Left cardiac atrium (tissue), 4 donors: ENCODE measurements at regions not wholly inside any gene's neighbourhood (a gene's known extent, or its start where the extent isn't known, plus 50 kb on each side); places are given as distances from the start of the nearest gene placed in this dataset.
A peak's percentile ranks its signal among the peaks of the same experiment; 100 is the strongest.
"Not testable (repeated sequence)": the region's sequence is repeated elsewhere in the genome, so short reads cannot be mapped to it uniquely, and the experiment has no call there.

Experiments used
- ATAC-seq, 2 donors: fragments of 200-7000 bp; cut with Tn5 transposase; one replicate each; pipeline ENCODE4 v1.9.1; 2020; ENCODE audit warnings: mild to moderate bottlenecking in 2 of 2, moderate library complexity in 2 of 2
- DNase-seq: peaks from one replicate; pipeline ENCODE4 v3.0.0-alpha.2; 2020
- intact Hi-C, 2 donors: fragments of 100-400 bp; cut with DNase I; formaldehyde crosslinking; loops; one replicate each; pipeline versions ENCODE4 v1.14.1 to v1.15.1; 2022 to 2023
- donor health status: DM: no; HTN: yes; CAD: no.
- donor health status: DM: no; HTN: yes; CAD: no; lungs with severe emphysema.
- donor health status: DM: yes; HTN: yes; CAD: no.
- donor health status: Dilated cardiomyopathy.

DNA sequence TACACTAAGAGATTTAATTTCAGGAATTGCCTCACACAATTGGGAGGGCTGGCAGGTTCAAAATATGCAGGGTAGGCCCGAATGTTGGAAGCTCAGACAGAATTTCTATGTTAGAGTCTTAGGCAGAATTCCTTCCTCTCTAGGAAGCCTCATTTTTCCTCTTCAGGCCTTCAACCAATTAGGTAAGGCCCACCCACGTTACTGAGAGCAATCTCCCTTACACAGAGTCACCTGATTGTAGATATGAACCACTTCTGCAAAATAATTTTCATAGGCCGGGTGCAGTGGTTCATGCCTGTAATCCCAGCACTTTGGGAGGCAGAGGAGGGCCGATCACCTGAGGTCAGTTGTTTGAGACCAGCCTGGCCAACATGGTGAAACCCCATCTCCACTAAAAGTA lies 50.2 kb upstream of the HIVEP1 start:
- ATAC-seq = no peak
- intact Hi-C loops = no loop called here
- no peak for DNase-seq

DNA sequence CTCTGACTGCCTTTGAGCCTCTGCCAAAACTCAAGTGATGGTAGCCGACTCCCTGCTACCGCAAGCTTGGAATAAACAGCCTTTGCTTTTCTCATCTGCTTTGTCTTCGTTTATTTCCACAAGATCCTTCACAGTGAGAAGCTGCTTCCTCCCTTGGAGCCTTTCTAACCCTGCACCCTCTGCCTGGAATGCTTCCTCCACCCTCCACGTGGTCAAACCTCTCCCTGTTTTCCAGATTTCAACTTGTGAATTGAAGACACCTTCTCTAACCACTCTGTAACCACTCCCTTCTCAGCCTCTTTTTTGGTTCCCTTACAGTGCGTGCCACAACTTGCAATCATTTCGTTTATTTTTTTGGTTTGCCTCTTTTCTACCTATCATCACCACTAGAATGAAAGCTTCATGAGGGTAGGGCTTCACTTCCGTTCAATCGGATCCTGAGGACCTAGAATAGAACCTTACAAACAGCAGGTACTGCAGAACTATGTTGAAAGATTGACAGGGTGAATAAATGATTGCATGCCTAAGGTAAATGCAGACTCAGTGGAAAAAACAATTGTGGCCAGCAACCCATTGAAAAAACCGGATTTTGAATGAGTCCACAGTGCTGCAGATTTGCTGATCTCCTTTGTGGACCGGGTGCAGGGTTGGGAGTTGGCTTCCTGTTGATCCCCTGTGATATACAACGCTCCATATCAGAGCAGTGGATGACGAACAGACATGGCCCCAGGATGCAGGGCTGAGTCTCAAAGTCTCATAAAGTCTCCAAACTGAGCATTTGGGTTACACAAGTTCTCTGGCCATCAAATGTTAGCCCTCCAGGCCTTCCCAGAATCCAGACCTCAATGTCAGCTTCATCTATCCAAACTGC lies 51.0 kb upstream of the HIVEP1 start:
- DNase-seq (no peak), ATAC-seq (peak in 1 of 2 donors; percentile 17)
- intact Hi-C loops = no loop called here

DNA sequence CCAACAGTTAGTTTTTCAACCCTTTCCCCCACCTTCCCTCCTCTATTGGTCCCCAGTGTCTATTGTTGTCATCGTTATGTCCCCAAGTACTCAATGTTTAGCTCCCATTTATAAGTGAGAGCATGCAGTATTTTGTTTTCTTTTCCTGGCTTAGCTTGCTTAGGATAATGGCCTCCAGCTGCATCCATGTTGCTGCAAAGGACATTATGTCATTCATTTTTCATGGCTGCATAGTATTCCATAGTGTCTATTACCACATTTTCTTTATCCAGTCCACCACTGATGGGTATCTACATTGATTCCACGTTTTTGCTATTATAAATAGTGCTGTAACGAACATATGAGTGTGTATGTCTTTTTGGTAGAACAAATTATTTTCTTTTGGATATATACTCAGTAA lies 55.3 kb upstream of the HIVEP1 start:
- no peak for ATAC-seq
- intact Hi-C loops = no loop called here
- no peak for DNase-seq

DNA sequence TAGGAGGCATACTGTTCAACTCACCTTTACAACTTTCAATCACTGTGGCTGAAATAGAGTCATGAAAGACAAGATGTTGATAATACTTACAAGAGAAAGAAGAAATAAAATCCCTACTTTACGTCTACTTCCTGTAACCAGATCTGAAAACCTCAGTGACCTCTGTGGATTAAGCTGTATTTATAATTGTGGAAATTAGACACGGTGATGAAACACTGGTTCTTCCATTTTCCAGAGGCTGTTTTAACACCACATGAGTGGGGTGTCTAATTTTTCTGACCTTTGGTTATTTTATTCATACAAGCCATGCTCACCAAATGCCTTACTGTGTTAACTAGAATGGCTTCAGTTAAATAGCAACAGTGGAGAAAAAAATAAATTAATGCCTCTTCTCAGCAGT lies 58.5 kb upstream of the HIVEP1 start:
- no peak for ATAC-seq
- DNase-seq = no peak
- intact Hi-C loops = no loop called here

DNA sequence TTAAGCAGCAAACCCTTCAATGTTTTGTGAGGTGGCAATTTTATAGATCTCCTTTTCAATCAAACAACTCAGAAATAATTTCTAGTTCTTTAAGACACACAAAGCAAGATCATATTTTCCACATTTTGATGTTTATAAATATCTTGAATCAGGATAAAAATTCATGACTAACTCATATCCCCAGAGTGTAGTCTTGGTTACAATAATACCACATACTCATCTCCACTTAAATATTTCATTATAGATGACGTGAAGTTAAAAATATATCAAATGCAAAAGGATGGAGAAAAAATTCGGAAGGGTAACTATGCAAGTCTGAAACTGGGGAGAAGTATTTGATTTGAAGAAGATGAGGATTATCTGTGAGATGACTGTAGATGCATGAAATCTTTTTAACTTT lies 59.8 kb upstream of the HIVEP1 start:
- ATAC-seq (no peak), DNase-seq (no peak)
- intact Hi-C loops = no loop called here

DNA sequence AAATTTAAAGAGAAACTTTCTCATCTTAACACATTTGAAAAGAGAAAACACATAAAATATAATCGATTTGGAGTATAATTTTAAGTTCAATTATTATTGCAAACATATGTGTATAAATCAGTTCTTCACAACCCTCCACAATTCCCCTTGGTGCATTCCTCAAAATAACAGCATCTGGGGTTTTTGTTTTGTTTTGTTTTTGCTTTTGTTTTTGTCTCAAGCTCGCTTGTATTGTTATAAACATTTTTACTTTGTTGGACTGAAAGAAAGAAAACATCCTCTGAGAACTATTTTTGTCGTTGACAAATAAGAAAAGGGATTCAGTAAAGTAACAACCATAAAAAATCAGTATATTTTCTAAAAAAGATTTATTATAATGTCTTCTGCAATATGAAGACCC lies 60.2 kb upstream of the HIVEP1 start:
- ATAC-seq (no peak), DNase-seq (no peak)
- intact Hi-C loops = no loop called here

DNA sequence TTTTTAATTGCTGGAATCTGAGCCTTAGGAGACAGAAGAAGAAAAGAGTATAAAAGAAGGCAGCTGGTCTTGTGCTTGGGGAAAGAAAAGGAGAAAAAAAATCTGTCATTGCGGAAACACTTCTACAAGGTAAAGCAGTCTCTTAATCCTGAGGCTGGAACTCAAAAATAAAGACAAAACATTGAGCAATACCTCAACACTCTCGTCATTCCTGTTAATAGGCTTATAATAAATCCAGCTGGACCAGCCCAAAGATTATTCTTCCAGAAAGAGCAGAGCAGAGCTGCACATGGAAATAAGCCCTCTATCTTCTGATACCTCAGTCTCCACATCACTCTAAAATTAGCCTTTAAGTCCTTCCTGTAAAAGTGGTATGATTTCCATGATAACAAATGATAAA lies 62.0 kb upstream of the HIVEP1 start:
- intact Hi-C loops = no loop called here
- DNase-seq (no peak), ATAC-seq (no peak)

DNA sequence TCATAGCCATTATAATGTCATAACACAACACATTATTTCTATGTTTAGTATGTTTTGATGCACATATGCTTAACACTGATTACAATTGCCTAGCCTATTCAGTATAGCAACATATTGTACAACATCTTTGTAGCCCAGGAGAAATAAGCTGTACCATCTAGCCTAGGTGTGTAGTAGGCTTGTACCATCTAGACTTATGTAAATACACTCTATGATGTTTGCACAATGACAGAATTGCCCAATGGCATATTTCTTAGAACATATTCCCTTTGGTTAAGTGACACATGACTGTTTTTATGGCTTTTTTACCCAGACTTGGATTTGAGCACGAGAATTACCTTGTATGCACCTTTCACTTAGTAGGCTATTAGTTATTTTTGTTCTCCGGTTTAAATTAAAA lies 64.5 kb upstream of the HIVEP1 start:
- no peak for DNase-seq
- intact Hi-C loops = no loop called here
- ATAC-seq = no peak

DNA sequence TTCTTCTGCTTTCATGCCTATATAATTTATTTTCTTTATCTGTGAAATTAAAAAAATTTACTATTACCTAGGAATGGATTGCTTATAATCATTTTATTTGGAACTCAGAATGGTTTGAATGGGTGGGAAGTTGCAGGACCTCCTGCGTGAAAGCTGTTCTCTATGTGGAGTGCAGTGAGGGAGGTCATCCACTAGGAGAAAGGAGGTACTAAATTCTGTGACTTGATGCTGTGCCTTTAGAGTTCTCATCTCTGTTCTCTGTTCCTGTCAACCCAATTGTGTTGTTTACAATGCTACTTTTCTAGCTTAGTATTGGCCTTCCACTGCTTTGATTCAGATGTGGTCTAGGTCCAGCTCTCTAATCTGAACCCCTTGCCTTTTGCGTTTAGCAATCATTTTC lies 65.0 kb upstream of the HIVEP1 start:
- ATAC-seq (no peak), DNase-seq (no peak)
- intact Hi-C loops = no loop called here

DNA sequence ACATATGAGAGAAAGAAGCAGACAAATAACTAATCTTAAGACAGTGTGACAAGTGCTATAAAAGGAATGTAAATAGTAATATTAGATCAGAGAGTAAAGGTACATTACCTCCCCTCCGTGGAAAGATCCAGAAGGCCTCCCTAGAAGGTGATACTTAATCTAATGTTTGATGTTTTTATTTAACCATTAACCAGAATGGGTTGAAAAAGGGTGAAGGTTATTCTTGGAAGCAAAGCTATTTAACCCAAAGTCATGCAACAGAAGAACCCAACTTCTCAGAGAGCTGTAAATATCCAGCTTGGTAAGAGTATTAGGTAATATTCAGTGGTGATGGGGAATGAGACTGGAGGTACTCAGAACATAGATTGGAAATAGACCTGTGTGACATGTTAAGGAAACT lies 68.0 kb upstream of the HIVEP1 start:
- DNase-seq (no peak), ATAC-seq (no peak)
- intact Hi-C loops = no loop called here

DNA sequence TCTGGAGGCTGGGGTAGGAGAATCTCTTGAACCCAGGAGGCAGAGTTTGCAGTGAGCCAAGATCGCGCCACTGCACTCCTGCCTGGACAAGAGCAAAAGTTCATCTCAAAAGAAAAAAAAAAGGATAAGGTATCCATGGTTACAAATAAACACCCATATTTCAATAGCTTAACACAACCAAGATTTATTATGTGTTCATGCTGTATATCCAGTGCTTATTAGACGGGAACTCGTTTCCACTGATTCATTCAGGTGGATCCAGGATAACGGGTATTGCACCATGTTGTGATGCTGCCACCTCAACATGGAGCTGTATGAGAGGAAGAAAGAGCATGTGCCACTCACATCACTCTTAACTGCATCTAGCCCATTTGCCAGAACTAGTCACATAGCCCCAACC lies 69.1 kb upstream of the HIVEP1 start:
- DNase-seq (no peak), ATAC-seq (no peak)
- intact Hi-C loops = no loop called here

DNA sequence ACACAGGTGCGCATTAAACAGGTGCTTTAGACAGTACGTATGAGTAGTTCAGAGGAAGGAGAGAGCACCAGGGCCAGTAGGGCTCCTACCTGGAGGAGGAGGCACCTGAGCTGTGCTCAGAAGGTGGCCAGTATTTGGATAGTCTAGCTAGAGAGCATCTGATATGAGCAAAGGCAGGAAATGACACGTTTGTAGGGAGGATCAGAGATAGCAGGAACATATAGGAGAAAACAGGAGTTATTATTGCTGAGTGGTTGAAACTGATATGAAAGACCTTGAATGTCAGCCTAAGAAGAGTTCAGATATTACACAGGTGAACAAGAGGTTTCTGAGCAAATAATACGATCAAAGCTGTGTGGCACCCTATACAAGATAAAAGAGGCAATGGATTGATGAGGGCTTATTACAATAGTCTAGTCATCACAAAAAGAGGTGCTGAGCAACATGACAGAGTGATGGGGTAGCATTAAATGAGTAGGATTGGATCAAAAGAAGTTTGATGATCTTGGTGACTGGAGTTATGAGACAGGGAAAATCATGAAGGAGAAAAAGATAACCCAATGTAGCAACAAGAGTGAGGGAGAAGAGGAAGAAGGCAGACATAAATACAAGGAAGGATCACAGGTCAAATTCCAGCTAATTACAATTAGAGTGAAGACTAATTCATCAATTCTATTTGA lies 69.8 kb upstream of the HIVEP1 start:
- intact Hi-C loops = no loop called here
- DNase-seq (no peak), ATAC-seq (no peak)

DNA sequence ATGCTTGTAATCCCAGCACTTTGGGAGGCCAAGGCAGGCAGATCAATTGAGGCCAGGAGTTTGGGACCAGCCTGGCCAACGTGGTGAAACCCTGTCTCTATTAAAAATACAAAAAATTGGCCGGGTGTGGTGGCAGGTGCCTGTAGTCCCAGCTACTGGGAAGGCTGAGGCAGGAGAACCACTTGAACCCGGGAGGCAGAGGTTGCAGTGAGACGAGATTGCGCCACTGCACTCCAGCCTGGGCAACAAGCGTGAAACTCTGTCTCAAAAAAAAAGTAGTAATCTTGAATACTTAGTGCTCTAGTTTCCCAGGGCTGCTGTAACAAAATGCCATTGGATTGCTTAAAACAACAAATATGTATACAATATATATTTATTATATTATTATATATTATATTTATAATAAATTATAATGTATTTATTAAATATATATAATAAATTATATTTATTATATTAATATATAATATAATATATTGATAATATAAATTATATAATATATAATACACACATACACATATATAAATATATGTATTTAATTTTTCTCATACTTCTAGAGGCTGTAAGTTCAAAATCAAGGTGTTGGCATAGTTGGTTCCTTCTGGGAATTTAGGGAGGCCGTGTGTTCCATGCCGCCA lies 71.5 kb upstream of the HIVEP1 start:
- ATAC-seq, intact Hi-C loops, DNase-seq: not testable (repeated sequence)

DNA sequence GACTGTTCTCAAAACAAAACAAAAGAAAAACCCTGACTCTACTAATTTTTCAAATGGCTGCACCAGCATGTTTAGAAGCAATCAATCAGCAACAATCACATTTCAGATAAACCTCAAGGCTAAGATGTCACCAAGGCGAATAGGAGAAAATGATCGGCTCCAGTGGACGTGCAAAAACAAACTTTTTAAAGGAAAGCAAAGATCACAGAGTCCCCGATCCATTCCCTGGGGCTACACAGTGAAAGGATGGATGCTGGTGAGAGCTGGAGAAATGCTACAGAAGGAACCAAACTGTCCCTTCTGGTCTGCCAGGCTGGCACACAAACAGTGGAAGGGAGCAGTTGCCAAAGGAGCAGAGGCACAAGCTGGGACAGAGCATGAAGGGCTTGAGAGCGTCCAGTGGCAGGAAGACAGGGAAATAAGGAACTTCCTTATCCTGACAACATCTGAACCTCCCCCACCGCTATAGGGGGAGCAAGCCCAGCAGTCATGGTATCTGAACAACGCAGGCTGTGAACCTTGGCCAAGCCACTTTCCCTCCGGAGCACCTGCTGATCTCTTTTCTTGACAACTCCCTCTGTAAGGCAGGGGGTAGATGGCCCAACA lies 73.7 kb upstream of the HIVEP1 start:
- ATAC-seq (no peak), DNase-seq (no peak)
- intact Hi-C loops = no loop called here

DNA sequence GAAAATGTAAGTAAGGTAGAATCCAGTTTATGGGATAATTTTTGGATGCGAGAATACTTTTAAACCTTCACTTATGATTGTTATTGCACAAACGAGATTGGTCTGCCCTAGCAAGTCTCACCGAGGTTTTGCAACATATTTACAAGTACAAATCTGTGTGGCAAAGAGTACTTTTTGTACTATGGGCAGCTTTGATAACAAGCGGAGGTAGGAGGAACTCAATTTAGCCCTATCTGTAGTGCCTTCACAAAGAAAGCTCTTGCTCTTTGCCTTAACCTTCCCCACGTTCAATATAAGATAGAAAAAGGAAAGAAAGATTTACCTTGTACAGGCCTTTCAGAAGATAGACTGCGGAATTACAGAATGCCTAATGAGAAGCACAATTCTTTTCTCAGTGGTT lies 77.5 kb upstream of the HIVEP1 start:
- ATAC-seq (no peak), DNase-seq (no peak)
- intact Hi-C loops = no loop called here

DNA sequence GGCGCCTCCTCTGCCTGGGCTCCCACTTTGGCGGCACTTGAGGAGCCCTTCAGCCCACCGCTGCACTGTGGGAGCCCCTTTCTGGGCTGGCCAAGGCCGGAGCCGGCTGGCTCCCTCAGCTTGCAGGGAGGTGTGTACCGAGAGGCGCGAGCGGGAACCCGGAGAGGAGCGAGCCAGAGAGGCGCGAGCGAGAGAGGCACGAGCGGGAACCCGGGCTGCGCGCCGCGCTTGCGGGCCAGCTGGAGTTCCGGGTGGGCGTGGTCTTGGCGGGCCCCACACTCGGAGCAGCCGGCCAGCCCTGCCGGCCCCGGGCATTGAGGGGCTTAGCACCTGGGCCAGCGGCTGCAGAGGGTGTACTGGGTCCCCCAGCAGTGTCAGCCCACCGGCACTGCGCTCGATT lies 79.2 kb upstream of the HIVEP1 start:
- ATAC-seq, intact Hi-C loops, DNase-seq: not testable (repeated sequence)

DNA sequence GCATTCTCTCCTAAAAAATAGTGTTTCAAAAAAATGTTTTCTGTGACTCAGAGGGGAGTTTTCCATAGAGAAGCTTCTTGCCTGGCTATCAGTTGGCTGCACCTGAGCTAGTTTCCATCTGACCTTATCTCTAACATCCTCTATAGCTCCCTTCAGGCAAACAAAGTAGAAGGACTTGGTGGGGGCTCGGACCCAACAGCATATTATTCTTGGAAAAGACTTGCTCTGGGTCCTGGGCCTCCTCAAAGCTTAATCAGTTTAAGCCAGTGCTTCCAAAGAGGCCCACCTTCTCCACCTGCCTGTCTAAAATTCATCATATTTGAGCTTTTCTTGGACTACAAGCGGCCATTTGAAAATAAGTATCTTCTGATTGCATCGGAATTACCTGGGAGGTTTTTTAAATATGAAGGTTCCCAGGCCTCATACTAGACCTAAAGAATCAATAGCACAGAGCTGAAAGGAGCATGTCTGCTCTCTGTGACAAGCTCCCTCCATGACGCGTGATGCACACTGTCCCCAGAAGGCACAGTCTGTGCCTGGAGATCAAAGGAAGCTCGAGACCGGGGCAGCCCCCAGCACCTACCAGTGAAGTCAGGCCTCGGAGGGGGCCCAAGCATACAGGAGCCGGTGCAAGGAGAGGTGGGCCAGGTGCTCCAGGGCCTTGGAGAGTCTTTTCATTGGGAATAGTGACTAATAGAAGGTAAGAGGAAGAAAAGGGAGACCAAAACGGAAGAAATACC lies 80.6 kb upstream of the HIVEP1 start:
- peak in 1 of 2 donors; percentile 48 for ATAC-seq
- intact Hi-C loops = no loop called here
- DNase-seq = no peak

DNA sequence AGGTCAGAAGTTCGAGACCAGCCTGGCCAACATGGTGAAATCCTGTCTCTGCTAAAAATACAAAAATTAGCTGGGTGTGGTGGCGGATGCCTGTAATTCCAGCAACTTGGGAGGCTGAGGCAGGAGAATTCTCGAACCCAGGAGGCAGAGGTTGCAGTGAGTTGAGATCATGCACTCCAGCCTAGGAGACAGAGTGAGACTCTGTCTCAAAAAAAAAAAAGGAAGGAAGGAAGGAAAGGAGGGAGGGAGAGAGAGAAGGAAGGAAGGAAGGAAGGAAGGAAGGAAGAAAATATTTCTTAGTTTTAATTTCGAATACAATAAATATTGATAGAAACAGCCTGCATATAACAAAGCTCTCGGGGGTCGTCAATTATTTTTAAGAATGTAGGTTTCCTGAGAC lies 81.3 kb upstream of the HIVEP1 start:
- intact Hi-C loops, ATAC-seq, DNase-seq: not testable (repeated sequence)

DNA sequence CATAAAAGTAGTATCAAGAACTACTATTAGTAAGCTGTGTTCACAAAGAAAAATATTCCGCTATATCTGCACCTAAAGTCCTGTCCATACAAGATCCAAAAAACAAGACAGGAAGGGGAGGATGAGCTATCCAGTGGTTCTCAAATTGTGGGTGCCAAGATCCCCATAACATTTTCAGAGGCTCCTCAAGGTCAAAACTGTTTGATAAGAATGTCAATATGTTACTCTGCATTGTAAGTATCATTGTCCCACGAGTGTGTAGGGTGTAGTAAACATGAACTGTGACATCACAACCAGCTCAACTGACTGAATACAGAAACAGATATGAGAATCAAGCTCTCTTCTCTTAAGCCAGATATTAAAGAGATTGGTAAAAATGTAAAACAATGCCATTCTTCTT lies 81.9 kb upstream of the HIVEP1 start:
- DNase-seq (no peak), ATAC-seq (no peak)
- intact Hi-C loops = no loop called here
